OCI-LY1 (cell line): ENCODE measurements at regions not wholly inside any gene's neighbourhood (a gene's known extent, or its start where the extent isn't known, plus 50 kb on each side); places are given as distances from the start of the nearest gene placed in this dataset.

Experiments used
- CTCF ChIP-seq: fragments of 200-600 bp; sonication (generic), shearing (Covaris generic); IDR thresholded peaks from 2 replicates; pipeline ENCODE4 v1.5.1; 2017; ENCODE audit warnings: mild to moderate bottlenecking, antibody characterized with exemption, low read length, moderate library complexity, mixed read lengths
- EZH2 ChIP-seq: fragments of 200-600 bp; sonication (generic), shearing (Covaris generic); IDR thresholded peaks from 2 replicates; pipeline ENCODE4 v1.8.0; 2017; ENCODE audit warnings: borderline replicate concordance, mixed run types, mild to moderate bottlenecking, antibody characterized with exemption, low read length, moderate library complexity, mixed read lengths

DNA sequence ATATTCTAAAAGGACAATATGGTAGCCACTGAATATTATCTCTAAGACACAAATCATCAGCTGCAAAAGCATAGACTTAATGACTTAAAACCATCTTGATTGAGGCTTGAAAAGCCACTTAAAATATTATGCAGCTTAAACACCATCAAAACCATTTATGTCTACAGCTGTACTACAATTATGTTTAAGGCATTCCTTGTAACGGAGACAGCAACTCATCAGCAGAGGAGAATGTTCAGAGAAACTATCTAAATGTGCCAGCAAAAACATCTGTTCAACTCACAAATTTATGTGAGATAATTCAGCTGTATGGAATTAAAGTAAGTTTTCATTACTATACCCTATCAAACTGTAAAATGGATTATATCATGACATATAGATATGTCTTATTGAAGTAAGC, 147.9 kb upstream of the CTSO start:
- no peak for TF ChIP-seq CTCF
- TF ChIP-seq EZH2, result no peak
